IgD-negative memory B cell (primary cell): ENCODE measurements at regions not wholly inside any gene's neighbourhood (a gene's known extent, or its start where the extent isn't known, plus 50 kb on each side); places are given as distances from the start of the nearest gene placed in this dataset.
"Not testable (repeated sequence)": the region's sequence is repeated elsewhere in the genome, so short reads cannot be mapped to it uniquely, and the experiment has no call there.

ENCODE experiments used
- H3K27ac Mint-ChIP-seq, 3 donors: one replicate each; pipeline ENCODE4 v1.8.0; 2020 to 2022; ENCODE audit warnings: mild to moderate bottlenecking in 3 of 3, mixed read lengths in 3 of 3, moderate library complexity in 1 of 3
- H3K27me3 Mint-ChIP-seq: one replicate; pipeline ENCODE4 v1.8.0; 2021; ENCODE audit warnings: mixed read lengths
- H3K36me3 Mint-ChIP-seq: one replicate; pipeline ENCODE4 v1.8.0; 2020; ENCODE audit warnings: mild to moderate bottlenecking, mixed read lengths
- H3K4me1 Mint-ChIP-seq, 3 donors: one replicate each; pipeline ENCODE4 v1.8.0; 2020 to 2022; ENCODE audit warnings: mixed read lengths in 3 of 3, mild to moderate bottlenecking in 1 of 3
- H3K4me3 Mint-ChIP-seq, 4 donors: one replicate each; pipeline ENCODE4 v1.8.0; 2020 to 2022; ENCODE audit warnings: mild to moderate bottlenecking in 4 of 4, mixed read lengths in 4 of 4, moderate library complexity in 3 of 4
- H3K9me3 Mint-ChIP-seq, 3 donors: one replicate each; pipeline ENCODE4 v1.8.0; 2020 to 2021; ENCODE audit warnings: mixed read lengths in 3 of 3, mild to moderate bottlenecking in 1 of 3

GRCh38 chr5:176748967-176749935 is 61.1 kb upstream of the UNC5A start:
- Mint-ChIP-seq H3K27ac (no peak overlapping the region), H3K4me1 (peaks cover 5 to 11% (median 9%) of the 10 kb centered on the region in 3 donors), H3K27me3 (peaks cover 48% of the 10 kb centered on the region), H3K9me3 (peaks cover 0 to 4% (median 4%) of the 10 kb centered on the region in 3 donors), H3K36me3 (peaks cover 3% of the 10 kb centered on the region), H3K4me3 (no peak overlapping the region)

GRCh38 chr5:176750144-176750543 is 60.2 kb upstream of the UNC5A start:
- Mint-ChIP-seq H3K36me3 (peaks cover 3% of the 10 kb centered on the region), H3K4me1 (peaks cover 5 to 10% (median 9%) of the 10 kb centered on the region in 3 donors), H3K27ac (no peak overlapping the region), H3K4me3 (no peak overlapping the region), H3K9me3 (peaks cover 0 to 4% (median 4%) of the 10 kb centered on the region in 3 donors), H3K27me3 (peaks cover 40% of the 10 kb centered on the region)

- Mint-ChIP-seq H3K27ac (no peak overlapping the region), H3K36me3 (no peaks in the 10 kb centered on the region), H3K9me3 (peaks cover 0 to 9% (median 2%) of the 10 kb centered on the region in 3 donors), H3K4me1 (no peaks in the 10 kb centered on the region), H3K27me3 (peaks cover 17% of the 10 kb centered on the region), H3K4me3 (no peak overlapping the region)
Measured at GRCh38 chr5:176754376-176754973, 55.9 kb upstream of the UNC5A start.

GRCh38 chr5:176755593-176755992 is 54.8 kb upstream of the UNC5A start:
- not testable (repeated sequence) for H3K9me3 Mint-ChIP-seq, H3K4me3 Mint-ChIP-seq, H3K4me1 Mint-ChIP-seq, H3K36me3 Mint-ChIP-seq, H3K27ac Mint-ChIP-seq
- peaks cover 10% of the 10 kb centered on the region for H3K27me3 Mint-ChIP-seq

- not testable (repeated sequence) for H3K4me3 Mint-ChIP-seq, H3K27me3 Mint-ChIP-seq, H3K4me1 Mint-ChIP-seq, H3K27ac Mint-ChIP-seq, H3K36me3 Mint-ChIP-seq
- H3K9me3 Mint-ChIP-seq: peaks cover 0 to 13% (median 2%) of the 10 kb centered on the region in 3 donors
Measured at GRCh38 chr5:176757569-176757968, 52.8 kb upstream of the UNC5A start.
